ENCODE measurements at regions not wholly inside any gene's neighbourhood (a gene's known extent, or its start where the extent isn't known, plus 50 kb on each side); places are given as distances from the start of the nearest gene placed in this dataset.

GRCh38 chr11:95505927-95506426 lies 275.0 kb upstream of the SESN3 start:
- intact Hi-C loops (cut with DNase I): no loop called here
- H3K36me3 ChIP-seq: no peaks in the 10 kb centered on the region
- H3K27ac ChIP-seq: no peak overlapping the region
- no peak overlapping the region for H3K4me3 ChIP-seq
- H3K27me3 ChIP-seq: no peaks in the 10 kb centered on the region
- DNase-seq (ENCODE audit: extremely low spot score in 2 of 2): no peak
- H3K9me3 ChIP-seq: no peaks in the 10 kb centered on the region
- H3K4me1 ChIP-seq: no peaks in the 10 kb centered on the region
- no peak for TF ChIP-seq CTCF (IDR thresholded peaks at IDR 0.05)
- no peak for TF ChIP-seq POLR2A (IDR thresholded peaks at IDR 0.05)
- no peak for TF ChIP-seq POLR2AphosphoS5 (IDR thresholded peaks at IDR 0.05; ENCODE audit: insufficient read depth in 1 of 2, low read depth in 1 of 2)

GRCh38 chr11:95503047-95503446 lies 272.0 kb upstream of the SESN3 start:
- H3K27me3 ChIP-seq: no peaks in the 10 kb centered on the region
- no peaks in the 10 kb centered on the region for H3K36me3 ChIP-seq
- no peaks in the 10 kb centered on the region for H3K4me1 ChIP-seq
- H3K27ac ChIP-seq: no peak overlapping the region
- intact Hi-C loops (cut with DNase I): no loop called here
- no peak overlapping the region for H3K4me3 ChIP-seq
- TF ChIP-seq POLR2AphosphoS5 (IDR thresholded peaks at IDR 0.05; ENCODE audit: insufficient read depth in 1 of 2, low read depth in 1 of 2) (no peak), POLR2A (IDR thresholded peaks at IDR 0.05) (no peak), CTCF (IDR thresholded peaks at IDR 0.05) (no peak)
- no peaks in the 10 kb centered on the region for H3K9me3 ChIP-seq
- DNase-seq (ENCODE audit: extremely low spot score in 2 of 2): no peak

GRCh38 chr11:95502522-95502921 lies 271.5 kb upstream of the SESN3 start:
- no peaks in the 10 kb centered on the region for H3K4me1 ChIP-seq
- no peak overlapping the region for H3K27ac ChIP-seq
- TF ChIP-seq POLR2A (IDR thresholded peaks at IDR 0.05) (no peak), CTCF (IDR thresholded peaks at IDR 0.05) (no peak), POLR2AphosphoS5 (IDR thresholded peaks at IDR 0.05; ENCODE audit: insufficient read depth in 1 of 2, low read depth in 1 of 2) (no peak)
- DNase-seq (ENCODE audit: extremely low spot score in 2 of 2): no peak
- no peak overlapping the region for H3K4me3 ChIP-seq
- no peaks in the 10 kb centered on the region for H3K27me3 ChIP-seq
- H3K36me3 ChIP-seq: no peaks in the 10 kb centered on the region
- intact Hi-C loops (cut with DNase I): no loop called here
- H3K9me3 ChIP-seq: no peaks in the 10 kb centered on the region

- no peak overlapping the region for H3K4me3 ChIP-seq
- H3K9me3 ChIP-seq: no peaks in the 10 kb centered on the region
- no peaks in the 10 kb centered on the region for H3K4me1 ChIP-seq
- intact Hi-C loops (cut with DNase I): no loop called here
- H3K27me3 ChIP-seq: no peaks in the 10 kb centered on the region
- TF ChIP-seq POLR2AphosphoS5 (IDR thresholded peaks at IDR 0.05; ENCODE audit: insufficient read depth in 1 of 2, low read depth in 1 of 2): no peak
- TF ChIP-seq POLR2A (IDR thresholded peaks at IDR 0.05): no peak
- no peak for TF ChIP-seq CTCF (IDR thresholded peaks at IDR 0.05)
- H3K27ac ChIP-seq: no peak overlapping the region
- H3K36me3 ChIP-seq: no peaks in the 10 kb centered on the region
- no peak for DNase-seq (ENCODE audit: extremely low spot score in 2 of 2)
These were observed 270.8 kb upstream of the SESN3 start for GRCh38 chr11:95501761-95502266.

GRCh38 chr11:95500466-95500865 lies 269.5 kb upstream of the SESN3 start:
- no peaks in the 10 kb centered on the region for H3K4me1 ChIP-seq
- H3K36me3 ChIP-seq: no peaks in the 10 kb centered on the region
- H3K9me3 ChIP-seq: no peaks in the 10 kb centered on the region
- no peak overlapping the region for H3K27ac ChIP-seq
- intact Hi-C loops (cut with DNase I): no loop called here
- no peaks in the 10 kb centered on the region for H3K27me3 ChIP-seq
- H3K4me3 ChIP-seq: no peak overlapping the region
- no peak for TF ChIP-seq POLR2A (IDR thresholded peaks at IDR 0.05)
- no peak for TF ChIP-seq POLR2AphosphoS5 (IDR thresholded peaks at IDR 0.05; ENCODE audit: insufficient read depth in 1 of 2, low read depth in 1 of 2)
- TF ChIP-seq CTCF (IDR thresholded peaks at IDR 0.05): no peak
- DNase-seq (ENCODE audit: extremely low spot score in 2 of 2): no peak
